ENCODE measurements at regions not wholly inside any gene's neighbourhood (a gene's known extent, or its start where the extent isn't known, plus 50 kb on each side); places are given as distances from the start of the nearest gene placed in this dataset.

GRCh38 chr12:132423820-132424645 is 65.9 kb upstream of the FBRSL1 start:
- no peak for DNase-seq

- peak; percentile 13 for DNase-seq
These were observed 66.6 kb upstream of the FBRSL1 start for GRCh38 chr12:132423251-132423819.

GRCh38 chr12:132422381-132423043 is 67.4 kb upstream of the FBRSL1 start:
- DNase-seq: no peak

- DNase-seq: no peak
These were observed 67.9 kb upstream of the FBRSL1 start for GRCh38 chr12:132422040-132422380.

- no peak for DNase-seq
These were observed 70.2 kb upstream of the FBRSL1 start for GRCh38 chr12:132419631-132420246.

GRCh38 chr12:132418393-132418925 is 71.5 kb upstream of the FBRSL1 start:
- DNase-seq: no peak

GRCh38 chr12:132417741-132418140 is 72.2 kb upstream of the FBRSL1 start:
- no peak for DNase-seq

- no peak for DNase-seq
These were observed 73.1 kb upstream of the FBRSL1 start for GRCh38 chr12:132416827-132417226.

GRCh38 chr12:132416121-132416673 is 73.8 kb upstream of the FBRSL1 start:
- DNase-seq: no peak

GRCh38 chr12:132415327-132416120 is 74.4 kb upstream of the FBRSL1 start:
- DNase-seq: no peak

- DNase-seq: peak; percentile 85
These were observed 75.2 kb upstream of the FBRSL1 start for GRCh38 chr12:132414634-132415326.

GRCh38 chr12:132413931-132414588 is 75.9 kb upstream of the FBRSL1 start:
- no peak for DNase-seq

GRCh38 chr12:132411457-132411856 is 78.5 kb upstream of the FBRSL1 start:
- DNase-seq: no peak

- no peak for DNase-seq
These were observed 79.1 kb upstream of the FBRSL1 start for GRCh38 chr12:132410849-132411248.

GRCh38 chr12:132410296-132410625 is 79.7 kb upstream of the FBRSL1 start:
- no peak for DNase-seq

- no peak for DNase-seq
These were observed 80.3 kb upstream of the FBRSL1 start for GRCh38 chr12:132409495-132410295.

- no peak for DNase-seq
These were observed 79.5 kb upstream of the GALNT9 start for GRCh38 chr12:132408626-132409494.

- no peak for DNase-seq
These were observed 78.6 kb upstream of the GALNT9 start for GRCh38 chr12:132407992-132408391.

- DNase-seq: no peak
These were observed 78.1 kb upstream of the GALNT9 start for GRCh38 chr12:132407451-132407961.
